Gastroesophageal sphincter (tissue), 4 donors: ENCODE measurements at regions not wholly inside any gene's neighbourhood (a gene's known extent, or its start where the extent isn't known, plus 50 kb on each side); places are given as distances from the start of the nearest gene placed in this dataset.

ENCODE experiments used
- ATAC-seq: fragments of 150-250 bp; one replicate; pipeline ENCODE4 v1.9.1; 2016; ENCODE audit warnings: mild to moderate bottlenecking, moderate library complexity
- H3K27ac ChIP-seq, 4 donors: fragments of 200-600 bp; sonication (generic) in 3 of 4; 1 replicate in 3 of 4; 2 replicates in 1 of 4; pipeline ENCODE4 v1.5.1; 2016 to 2019
- H3K27me3 ChIP-seq: fragments of 200-600 bp; sonication (generic); one replicate; pipeline ENCODE4 v1.5.1; 2019
- H3K36me3 ChIP-seq, 2 donors: fragments of 200-600 bp; sonication (generic); one replicate each; pipeline ENCODE4 v1.5.1; 2019; ENCODE audit warnings: control low read depth in 1 of 2
- H3K4me1 ChIP-seq, 3 donors: fragments of 200-600 bp; sonication (generic); 1 replicate in 2 of 3; 2 replicates in 1 of 3; pipeline ENCODE4 v1.5.1; 2016 to 2019; ENCODE audit warnings: control low read depth in 2 of 3
- H3K4me3 ChIP-seq, 2 donors: fragments of 200-600 bp; sonication (generic); one replicate each; pipeline ENCODE4 v1.5.1; 2019; ENCODE audit warnings: mild to moderate bottlenecking in 1 of 2, moderate library complexity in 1 of 2
- H3K9me3 ChIP-seq, 3 donors: fragments of 200-600 bp; sonication (generic); one replicate each; pipeline ENCODE4 v1.5.1; 2017 to 2019; ENCODE audit warnings: control low read depth in 2 of 3
- CTCF ChIP-seq, 4 experiments: fragments of 200-600 bp in 2 of 4; fragments of 450-650 bp in 2 of 4; sonication (generic) in 1 of 4; IDR thresholded peaks; one replicate each; pipeline ENCODE4 v1.5.1; 2017 to 2019; ENCODE audit warnings: antibody characterized with exemption in 4 of 4, mild to moderate bottlenecking in 2 of 4, moderate library complexity in 2 of 4
- EP300 ChIP-seq: sonication (generic); formaldehyde crosslinking; IDR thresholded peaks from one replicate; pipeline ENCODE4 v1.6.1; 2017; ENCODE audit warnings: antibody characterized with exemption, mild to moderate bottlenecking
- POLR2A ChIP-seq, 2 donors: fragments of 450-650 bp; IDR thresholded peaks; one replicate each; pipeline ENCODE4 v1.6.1; 2017; ENCODE audit warnings: antibody characterized with exemption in 2 of 2, mild to moderate bottlenecking in 2 of 2, moderate library complexity in 1 of 2
- POLR2AphosphoS5 ChIP-seq: sonication (generic); formaldehyde crosslinking; IDR thresholded peaks from one replicate; pipeline ENCODE4 v1.6.1; 2017; ENCODE audit warnings: antibody characterized with exemption
- WGBS, 2 donors: methylation state at CpG; one replicate each; pipeline ENCODE4 v1.1.5; 2018; ENCODE audit warnings: low coverage in 1 of 2; 5-methylcytosine and 5-hydroxymethylcytosine counted together

- H3K4me3 ChIP-seq, result no peak overlapping the region
- WGBS, 2 donors, result 65 to 75% methylated on average over 2 to 4 of the region's 4 CpGs
- no peaks in the 10 kb centered on the region for H3K36me3 ChIP-seq
- H3K27ac ChIP-seq, result no peak overlapping the region
- TF ChIP-seq EP300 (no peak), POLR2AphosphoS5 (no peak), POLR2A (IDR thresholded peaks at IDR 0.05) (no peak), CTCF (IDR thresholded peaks at IDR 0.05) (no peak)
- peaks cover 0 to 9% (median 0%) of the 10 kb centered on the region in 3 donors for H3K4me1 ChIP-seq
- H3K27me3 ChIP-seq, result no peaks in the 10 kb centered on the region
- no peaks in the 10 kb centered on the region for H3K9me3 ChIP-seq
- ATAC-seq, result no peak
Measured at GRCh38 chr6:132934496-132934895, 120.1 kb downstream of the RPS12 start.

GRCh38 chr6:132936646-132937045 is 122.3 kb downstream of the RPS12 start:
- peaks cover 0 to 6% (median 0%) of the 10 kb centered on the region in 3 donors for H3K4me1 ChIP-seq
- no peak overlapping the region for H3K27ac ChIP-seq
- H3K36me3 ChIP-seq, result no peaks in the 10 kb centered on the region
- no peaks in the 10 kb centered on the region for H3K27me3 ChIP-seq
- H3K4me3 ChIP-seq, result no peak overlapping the region
- no peaks in the 10 kb centered on the region for H3K9me3 ChIP-seq
- TF ChIP-seq POLR2AphosphoS5 (no peak), POLR2A (IDR thresholded peaks at IDR 0.05) (no peak), EP300 (no peak), CTCF (IDR thresholded peaks at IDR 0.05) (no peak)
- no peak for ATAC-seq
- WGBS, 2 donors, result 77 to 86% methylated on average over 2 of the region's 2 CpGs

- Histone ChIP-seq H3K4me3 (no peak overlapping the region), H3K9me3 (no peaks in the 10 kb centered on the region), H3K27me3 (no peaks in the 10 kb centered on the region), H3K36me3 (no peaks in the 10 kb centered on the region), H3K4me1 (no peaks in the 10 kb centered on the region), H3K27ac (no peak overlapping the region)
- no peak for TF ChIP-seq POLR2A (IDR thresholded peaks at IDR 0.05)
- peak in 2 of 4 experiments; percentile 14 to 51 for TF ChIP-seq CTCF (IDR thresholded peaks at IDR 0.05)
- 32 to 42% methylated on average over 5 of the region's 5 CpGs for WGBS, 2 donors
- no peak for ATAC-seq
Measured at GRCh38 chr6:132937466-132937906, 123.1 kb downstream of the RPS12 start.

GRCh38 chr6:132948889-132949288 is 134.5 kb downstream of the RPS12 start:
- no peaks in the 10 kb centered on the region for H3K36me3 ChIP-seq
- no peak for ATAC-seq
- no peaks in the 10 kb centered on the region for H3K9me3 ChIP-seq
- 71 to 100% methylated on average over 1 to 4 of the region's 5 CpGs for WGBS, 2 donors
- no peak overlapping the region for H3K27ac ChIP-seq
- no peaks in the 10 kb centered on the region for H3K4me1 ChIP-seq
- TF ChIP-seq EP300 (no peak), POLR2AphosphoS5 (no peak), POLR2A (IDR thresholded peaks at IDR 0.05) (no peak), CTCF (IDR thresholded peaks at IDR 0.05) (no peak)
- H3K4me3 ChIP-seq, result no peak overlapping the region
- H3K27me3 ChIP-seq, result no peaks in the 10 kb centered on the region

GRCh38 chr6:132950566-132950965 is 136.2 kb downstream of the RPS12 start:
- H3K9me3 ChIP-seq, result no peaks in the 10 kb centered on the region
- no peaks in the 10 kb centered on the region for H3K27me3 ChIP-seq
- H3K4me3 ChIP-seq, result no peak overlapping the region
- no peaks in the 10 kb centered on the region for H3K36me3 ChIP-seq
- H3K4me1 ChIP-seq, result no peaks in the 10 kb centered on the region
- no peak for ATAC-seq
- TF ChIP-seq POLR2AphosphoS5 (no peak), EP300 (no peak), POLR2A (IDR thresholded peaks at IDR 0.05) (no peak), CTCF (IDR thresholded peaks at IDR 0.05) (no peak)
- no peak overlapping the region for H3K27ac ChIP-seq
- WGBS, 2 donors, result 74 to 80% methylated on average over 3 of the region's 3 CpGs
